Choroid plexus epithelial cell (primary cell): ENCODE measurements at regions not wholly inside any gene's neighbourhood (a gene's known extent, or its start where the extent isn't known, plus 50 kb on each side); places are given as distances from the start of the nearest gene placed in this dataset.

Source experiments
- DNase-seq: peaks from one replicate; pipeline ENCODE4 v3.0.0-alpha.2; 2010; ENCODE audit warnings: low read depth
- H3K4me3 ChIP-seq: 2 replicates; pipeline ENCODE4 v1.5.1; 2011; ENCODE audit warnings: low read depth, mild to moderate bottlenecking, control low read depth, low read length, moderate library complexity
- TF ChIP-seq, protein P1 (sequence below): conservative IDR thresholded peaks from 2 replicates; pipeline ENCODE4 v1.5.1; 2011; ENCODE audit warnings: low read depth, mild to moderate bottlenecking, control low read depth, inconsistent platforms, low read length, moderate library complexity

GRCh38 chr10:118910702-118911101, 118.8 kb upstream of the NANOS1 start:
- no peak for DNase-seq
- TF ChIP-seq, protein P1, sequence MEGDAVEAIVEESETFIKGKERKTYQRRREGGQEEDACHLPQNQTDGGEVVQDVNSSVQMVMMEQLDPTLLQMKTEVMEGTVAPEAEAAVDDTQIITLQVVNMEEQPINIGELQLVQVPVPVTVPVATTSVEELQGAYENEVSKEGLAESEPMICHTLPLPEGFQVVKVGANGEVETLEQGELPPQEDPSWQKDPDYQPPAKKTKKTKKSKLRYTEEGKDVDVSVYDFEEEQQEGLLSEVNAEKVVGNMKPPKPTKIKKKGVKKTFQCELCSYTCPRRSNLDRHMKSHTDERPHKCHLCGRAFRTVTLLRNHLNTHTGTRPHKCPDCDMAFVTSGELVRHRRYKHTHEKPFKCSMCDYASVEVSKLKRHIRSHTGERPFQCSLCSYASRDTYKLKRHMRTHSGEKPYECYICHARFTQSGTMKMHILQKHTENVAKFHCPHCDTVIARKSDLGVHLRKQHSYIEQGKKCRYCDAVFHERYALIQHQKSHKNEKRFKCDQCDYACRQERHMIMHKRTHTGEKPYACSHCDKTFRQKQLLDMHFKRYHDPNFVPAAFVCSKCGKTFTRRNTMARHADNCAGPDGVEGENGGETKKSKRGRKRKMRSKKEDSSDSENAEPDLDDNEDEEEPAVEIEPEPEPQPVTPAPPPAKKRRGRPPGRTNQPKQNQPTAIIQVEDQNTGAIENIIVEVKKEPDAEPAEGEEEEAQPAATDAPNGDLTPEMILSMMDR = no peak

GRCh38 chr10:118911363-118911762, 118.2 kb upstream of the NANOS1 start:
- no peak overlapping the region for H3K4me3 ChIP-seq
- TF ChIP-seq, protein P1 = no peak
- DNase-seq = peak; percentile 49

More at GRCh38 chr10:118910702-118911101, 118.8 kb upstream of the NANOS1 start:
- no peak overlapping the region for H3K4me3 ChIP-seq

GRCh38 chr10:118912961-118913600, 116.4 kb upstream of the NANOS1 start:
- TF ChIP-seq, protein P1 = no peak
- DNase-seq = peak; percentile 73
- no peak overlapping the region for H3K4me3 ChIP-seq

DNA sequence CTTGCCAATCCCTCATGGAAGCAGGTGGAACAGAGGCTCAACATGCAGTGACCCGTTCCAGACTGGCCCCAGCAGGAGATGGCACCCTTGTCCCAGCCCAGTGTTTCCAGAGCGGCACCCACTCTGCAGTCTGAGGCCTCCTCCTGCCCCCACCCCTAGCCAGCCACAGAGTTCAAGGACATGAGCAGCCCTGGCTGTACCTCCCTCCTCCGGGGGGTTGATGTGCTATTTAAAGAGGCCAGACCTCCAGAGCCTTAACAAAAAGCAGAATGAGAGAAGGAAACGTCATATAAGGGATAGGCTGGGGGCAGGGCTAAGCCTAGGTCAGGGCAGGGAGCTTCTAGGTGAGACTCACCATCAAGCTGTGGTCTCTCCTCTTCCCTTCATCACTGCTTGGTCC, 115.7 kb upstream of the NANOS1 start:
- TF ChIP-seq, protein P1 = no peak
- no peak overlapping the region for H3K4me3 ChIP-seq
- DNase-seq = no peak

- TF ChIP-seq, protein P1 = no peak
- no peak for DNase-seq
- no peak overlapping the region for H3K4me3 ChIP-seq
These were observed 114.9 kb upstream of the NANOS1 start for GRCh38 chr10:118914629-118915028.

GRCh38 chr10:118915161-118915560, 114.4 kb upstream of the NANOS1 start:
- TF ChIP-seq, protein P1 = no peak
- H3K4me3 ChIP-seq = no peak overlapping the region
- no peak for DNase-seq

GRCh38 chr10:118916777-118917176, 112.7 kb upstream of the NANOS1 start:
- no peak for DNase-seq
- TF ChIP-seq, protein P1 = no peak
- no peak overlapping the region for H3K4me3 ChIP-seq
